AG04449 (cell line): ENCODE measurements at regions not wholly inside any gene's neighbourhood (a gene's known extent, or its start where the extent isn't known, plus 50 kb on each side); places are given as distances from the start of the nearest gene placed in this dataset.

Experiments
- CTCF ChIA-PET: fragments of 350-600 bp; formaldehyde crosslinking; extraction: SDS; loops from one replicate; lab custom pipeline; 2021; ENCODE audit warnings: antibody characterized with exemption; lab: Yijun Ruan, JAX
- POLR2A ChIA-PET: fragments of 400-600, 350-600 bp; formaldehyde crosslinking; extraction: SDS; loops from one replicate; lab custom pipeline; 2020; ENCODE audit warnings: antibody characterized with exemption, inconsistent platforms; lab: Yijun Ruan, JAX
- DNase-seq: peaks from one replicate; pipeline ENCODE4 v3.0.0-alpha.2; 2010; ENCODE audit warnings: low read depth, low spot score
- H3K4me3 ChIP-seq: 2 replicates; pipeline ENCODE4 v1.5.1; 2011; ENCODE audit warnings: low read depth, mild to moderate bottlenecking, control low read depth, low read length
- CTCF ChIP-seq: IDR thresholded peaks from one replicate; pipeline ENCODE4 v1.5.1; 2011; ENCODE audit warnings: mild to moderate bottlenecking, moderate library complexity, low read length, control low read depth, inconsistent platforms; ENCODE audit not compliant: insufficient read depth; ENCODE audit errors: missing control alignments

GRCh38 chr10:43710772-43711471 lies 62.2 kb upstream of the ZNF32 start:
- POLR2A ChIA-PET = no interaction called here
- H3K4me3 ChIP-seq = no peak overlapping the region
- CTCF ChIA-PET = no interaction called here
- TF ChIP-seq CTCF = no peak
- no peak for DNase-seq

DNA sequence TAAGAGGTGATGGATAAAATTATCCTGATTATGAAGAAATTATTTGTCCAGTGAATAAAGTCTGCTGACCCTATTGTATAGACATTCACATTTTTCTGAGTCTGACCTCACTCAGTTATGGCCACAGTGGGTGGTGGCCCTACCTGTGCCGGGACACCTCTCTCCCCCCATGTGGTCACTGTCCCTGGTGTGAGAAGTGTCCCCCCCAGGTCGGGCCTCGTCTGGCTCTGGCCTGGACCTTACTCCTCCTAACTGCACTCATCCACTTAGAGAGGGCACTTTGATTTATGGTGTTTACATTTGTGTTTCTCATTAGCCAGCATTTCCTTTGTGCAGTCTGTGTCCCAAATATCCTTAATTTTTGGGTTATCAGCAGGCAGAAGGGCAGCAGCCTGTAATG lies 59.6 kb upstream of the ZNF32 start:
- CTCF ChIA-PET = interaction anchor here (1.0 kb wide), 1 partner anchor 19 kb away, joined by 5 read pairs; no protein-coding TSS in a partner anchor

DNA sequence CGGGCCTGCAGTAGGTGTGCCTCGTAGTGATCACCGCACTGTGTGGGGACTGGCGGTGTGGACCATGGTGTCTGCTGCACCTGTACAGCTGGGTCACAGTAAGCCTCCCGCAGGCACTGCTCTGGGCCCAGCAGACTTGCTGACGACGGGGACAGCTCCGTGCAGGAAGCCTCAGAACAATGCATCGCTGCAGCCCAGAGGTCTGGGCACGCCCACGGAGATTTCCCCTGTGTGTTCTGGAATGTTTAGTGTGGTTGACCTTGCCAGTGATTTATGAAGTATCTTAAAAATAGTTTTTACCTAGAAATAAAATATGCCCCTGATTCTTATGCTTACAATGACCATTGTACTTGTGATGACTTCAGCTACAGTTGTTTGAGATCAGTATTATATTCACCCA lies 59.1 kb upstream of the ZNF32 start:
- ChIA-PET CTCF (interaction anchor here (1.0 kb wide), 1 partner anchor 18 kb away, joined by 5 read pairs; no protein-coding TSS in a partner anchor), POLR2A (no interaction called here)
- DNase-seq = no peak
- no peak overlapping the region for H3K4me3 ChIP-seq
- no peak for TF ChIP-seq CTCF

More for the DNA sequence above, 59.6 kb upstream of the ZNF32 start:
- TF ChIP-seq CTCF = no peak
- H3K4me3 ChIP-seq = no peak overlapping the region
- no peak for DNase-seq
- POLR2A ChIA-PET = no interaction called here

DNA sequence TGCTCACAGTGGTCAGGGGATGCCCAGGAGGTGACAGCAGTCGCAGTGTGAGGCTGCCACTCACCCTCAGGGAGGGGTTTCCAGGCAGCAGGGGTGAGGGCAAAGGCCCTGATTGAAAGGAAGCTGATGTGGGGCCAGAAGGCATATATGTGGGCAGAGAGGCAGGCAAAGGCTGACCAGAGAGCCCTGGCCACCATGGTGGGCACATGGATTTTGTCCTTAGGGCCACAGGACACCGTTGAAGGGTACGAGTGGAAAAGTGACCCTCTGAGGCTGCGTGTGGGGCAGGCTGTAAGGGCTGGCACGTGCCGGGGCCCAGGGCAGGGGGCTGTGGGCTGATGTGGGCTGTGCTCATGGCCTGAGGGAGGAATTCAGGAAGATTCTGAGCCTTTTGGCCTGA lies 57.5 kb upstream of the ZNF32 start:
- DNase-seq = no peak
- no peak overlapping the region for H3K4me3 ChIP-seq
- ChIA-PET POLR2A (no interaction called here), CTCF (interaction anchor here (0.7 kb wide), 1 partner anchor 104 kb away, joined by 3 read pairs; no protein-coding TSS in a partner anchor)
- TF ChIP-seq CTCF = no peak

DNA sequence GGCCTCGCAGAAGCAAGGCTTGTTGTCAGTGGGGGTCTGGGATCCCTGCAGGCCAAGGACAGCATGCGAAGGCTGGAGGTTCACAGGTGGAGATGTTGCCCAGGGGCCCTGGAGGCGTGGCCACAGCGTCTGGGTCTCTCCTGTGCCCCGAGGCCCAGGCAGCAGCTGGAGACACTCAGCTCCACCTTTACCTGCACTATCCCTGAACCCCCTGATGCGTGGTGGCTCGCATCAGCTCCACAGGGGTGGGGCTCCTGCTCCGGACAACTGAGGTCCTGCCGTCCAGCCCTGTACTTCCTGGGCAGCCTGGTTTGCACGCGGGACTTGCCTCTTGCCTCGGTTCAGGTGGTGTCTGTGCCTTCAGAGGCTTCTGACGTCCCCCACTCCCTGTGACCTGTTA lies 54.6 kb upstream of the ZNF32 start:
- ChIA-PET POLR2A (no interaction called here), CTCF (interaction anchor here (1.0 to 1.7 kb wide), 2 partner anchors 14 to 27 kb away, joined by 3 to 7 read pairs; no protein-coding TSS in a partner anchor)
- no peak for DNase-seq
- no peak overlapping the region for H3K4me3 ChIP-seq
- no peak for TF ChIP-seq CTCF

- H3K4me3 ChIP-seq = no peak overlapping the region
- no peak for DNase-seq
- ChIA-PET POLR2A (no interaction called here), CTCF (interaction anchor here (1.0 to 1.7 kb wide), 2 partner anchors 13 to 27 kb away, joined by 3 to 7 read pairs; no protein-coding TSS in a partner anchor)
- TF ChIP-seq CTCF = no peak
Measured at GRCh38 chr10:43702936-43703281, 54.2 kb upstream of the ZNF32 start.
